ENCODE measurements at regions not wholly inside any gene's neighbourhood (a gene's known extent, or its start where the extent isn't known, plus 50 kb on each side); places are given as distances from the start of the nearest gene placed in this dataset.

DNA sequence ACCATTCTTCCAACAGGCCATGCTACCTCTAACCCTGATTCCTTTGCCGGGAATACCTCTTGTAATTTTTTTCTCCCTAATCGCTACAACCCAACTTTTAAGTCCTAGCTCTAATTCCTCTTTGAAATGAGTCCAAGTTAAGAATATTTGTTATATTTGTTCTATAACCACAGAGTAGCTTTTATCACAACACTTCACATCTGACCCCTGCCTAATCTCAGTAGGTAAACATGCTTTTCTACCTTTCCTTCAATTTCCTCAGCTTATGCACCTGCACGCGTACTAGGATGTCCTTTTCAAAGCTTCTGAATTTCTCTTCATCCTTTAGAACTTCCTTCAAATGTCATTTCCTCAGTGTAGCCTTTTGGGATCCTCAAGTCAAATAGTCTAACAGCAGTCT lies 915.5 kb upstream of the LCORL start:
- no peak for DNase-seq
- TF ChIP-seq GATA1 (IDR thresholded peaks at IDR 0.05; ENCODE audit: low read depth, low read length) (no peak), POLR2A (IDR thresholded peaks at IDR 0.05; ENCODE audit: low read length) (no peak)

DNA sequence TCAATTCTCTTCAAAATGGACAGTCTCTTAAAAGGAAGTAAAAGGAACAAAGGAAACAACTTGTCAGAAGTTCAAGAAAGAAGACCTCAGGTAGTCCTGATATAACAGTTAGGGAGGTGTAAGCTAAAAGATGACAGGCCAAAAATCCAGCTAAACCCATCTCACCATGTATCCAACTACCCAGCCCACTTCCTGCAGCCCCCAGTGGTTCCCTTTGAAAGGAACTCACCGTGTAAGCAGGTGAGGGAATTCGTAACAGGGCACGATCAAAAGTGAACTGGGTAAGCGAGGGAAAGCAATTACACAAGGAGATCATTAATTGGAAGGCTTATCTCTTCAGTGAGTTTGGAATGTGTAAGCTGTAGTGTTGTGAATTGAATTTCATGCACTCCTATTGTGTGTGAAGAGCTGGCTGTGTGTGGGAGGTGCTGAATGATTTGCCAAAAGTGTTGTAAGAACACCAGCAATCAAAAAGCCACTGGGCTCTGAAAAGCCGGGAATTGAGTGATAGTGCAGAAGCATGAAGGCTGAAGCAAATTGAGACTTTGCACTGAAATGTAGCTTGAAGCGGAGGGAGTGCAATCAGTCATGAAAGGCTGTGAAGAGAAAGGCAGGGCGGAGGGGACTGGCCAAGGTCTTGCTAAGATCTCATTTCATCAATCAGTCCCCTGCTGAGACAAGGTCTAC lies 914.2 kb upstream of the LCORL start:
- TF ChIP-seq POLR2A (IDR thresholded peaks at IDR 0.05; ENCODE audit: low read length), result no peak
- TF ChIP-seq GATA1 (IDR thresholded peaks at IDR 0.05; ENCODE audit: low read depth, low read length), result no peak
- DNase-seq, result no peak

DNA sequence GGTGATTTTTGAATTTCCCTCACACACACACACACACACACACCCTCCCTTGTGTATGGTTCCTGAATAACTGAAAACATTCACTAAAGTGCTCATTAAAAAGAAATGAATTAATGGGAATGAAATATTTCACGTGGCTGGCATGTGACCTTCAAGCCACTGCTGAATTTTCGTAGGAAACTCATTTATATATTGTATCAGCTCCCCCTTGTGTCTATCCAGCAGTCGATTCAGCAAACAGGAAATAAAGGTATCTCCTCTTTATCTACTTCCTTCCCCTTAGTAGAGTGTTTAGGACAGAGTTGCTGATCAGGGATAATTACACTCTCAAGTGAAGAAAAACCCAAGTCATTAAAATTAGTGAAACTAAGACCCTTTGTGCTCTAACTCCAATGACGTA lies 912.6 kb upstream of the LCORL start:
- DNase-seq, result no peak
- TF ChIP-seq POLR2A (IDR thresholded peaks at IDR 0.05; ENCODE audit: low read length) (no peak), GATA1 (IDR thresholded peaks at IDR 0.05; ENCODE audit: low read depth, low read length) (no peak)

DNA sequence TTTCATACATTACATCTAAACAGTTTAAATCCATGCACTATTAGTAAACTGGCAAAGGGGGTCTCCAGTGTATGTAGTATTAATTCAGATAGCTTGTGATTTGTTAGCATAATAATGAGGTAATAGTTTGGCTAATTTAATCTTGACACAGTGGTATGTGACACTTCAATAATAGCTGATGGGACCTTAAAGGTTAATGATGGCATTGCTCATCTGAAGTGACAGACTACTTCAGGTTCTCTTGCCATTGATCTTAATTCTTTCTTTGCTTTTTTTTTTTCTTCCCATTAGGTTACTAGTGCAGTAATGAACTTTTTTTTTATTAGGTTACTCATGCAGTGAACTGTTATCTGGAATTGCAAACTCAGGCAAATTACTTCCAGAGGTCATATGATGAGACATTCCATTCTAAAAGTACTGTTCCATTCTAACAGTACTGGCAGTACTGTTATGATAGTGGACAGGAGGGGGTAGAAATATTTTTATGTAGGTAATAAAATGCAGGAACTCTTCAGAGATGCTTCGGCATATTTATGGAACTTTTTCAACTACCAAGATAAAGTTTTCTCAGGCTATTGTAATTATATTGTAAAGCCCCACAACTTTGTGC lies 911.3 kb upstream of the LCORL start:
- TF ChIP-seq POLR2A (IDR thresholded peaks at IDR 0.05; ENCODE audit: low read length), result no peak
- TF ChIP-seq GATA1 (IDR thresholded peaks at IDR 0.05; ENCODE audit: low read depth, low read length), result no peak
- DNase-seq, result no peak

DNA sequence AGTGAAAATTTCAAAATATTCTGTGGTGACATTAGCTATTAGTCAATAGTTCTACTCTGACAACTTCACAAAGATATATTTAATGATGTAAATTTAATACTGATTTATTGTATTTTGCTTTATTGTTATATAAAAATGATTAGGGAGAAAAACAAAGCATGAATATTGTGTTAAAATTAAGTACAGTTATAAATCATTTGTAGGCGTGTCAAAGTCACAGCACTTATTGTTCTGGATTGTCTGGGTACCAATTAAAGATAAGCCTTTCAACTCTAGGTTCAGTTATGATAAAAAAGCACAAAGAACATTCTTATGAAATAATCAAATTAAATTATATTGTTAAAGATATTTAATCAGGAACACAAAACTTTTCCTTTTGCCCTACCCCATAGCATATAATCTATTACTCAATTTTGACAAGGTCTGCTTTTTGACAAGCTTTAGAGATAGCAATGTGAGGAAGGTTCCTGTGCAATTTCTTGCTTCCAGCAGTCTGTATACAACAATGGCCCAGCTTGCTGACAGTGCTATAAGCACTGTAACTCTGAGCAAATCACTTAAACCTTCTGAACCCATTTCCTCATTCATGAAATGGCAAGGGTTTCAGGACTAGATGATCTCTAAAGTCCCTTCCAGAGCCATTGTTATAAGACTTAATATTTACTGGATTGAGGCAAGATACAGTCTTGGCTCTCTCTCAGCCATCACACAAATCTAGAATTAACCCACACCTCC lies 910.3 kb upstream of the LCORL start:
- TF ChIP-seq GATA1 (IDR thresholded peaks at IDR 0.05; ENCODE audit: low read depth, low read length), result no peak
- no peak for TF ChIP-seq POLR2A (IDR thresholded peaks at IDR 0.05; ENCODE audit: low read length)

DNA sequence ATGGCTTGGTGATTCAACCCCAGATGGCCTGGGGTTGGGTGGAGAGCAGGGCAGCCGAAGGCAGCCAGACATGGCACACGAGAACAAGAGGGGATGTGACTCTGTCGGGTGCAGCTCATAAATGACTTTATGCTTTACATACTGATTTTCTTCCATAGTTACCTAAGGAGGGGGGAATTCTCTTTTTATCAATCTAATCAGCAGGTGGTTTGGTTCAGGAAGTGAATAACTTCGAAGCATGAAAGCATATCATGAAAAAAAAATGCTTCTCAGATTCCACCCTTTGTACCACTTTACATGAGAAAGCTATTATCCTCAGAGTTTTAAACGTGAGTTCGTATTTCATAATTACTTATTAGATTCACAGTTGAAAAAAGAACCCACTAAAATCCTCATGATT lies 908.9 kb upstream of the LCORL start:
- no peak for TF ChIP-seq GATA1 (IDR thresholded peaks at IDR 0.05; ENCODE audit: low read depth, low read length)
- TF ChIP-seq POLR2A (IDR thresholded peaks at IDR 0.05; ENCODE audit: low read length), result no peak
- DNase-seq, result no peak

More for the DNA sequence above, 910.3 kb upstream of the LCORL start:
- no peak for DNase-seq

DNA sequence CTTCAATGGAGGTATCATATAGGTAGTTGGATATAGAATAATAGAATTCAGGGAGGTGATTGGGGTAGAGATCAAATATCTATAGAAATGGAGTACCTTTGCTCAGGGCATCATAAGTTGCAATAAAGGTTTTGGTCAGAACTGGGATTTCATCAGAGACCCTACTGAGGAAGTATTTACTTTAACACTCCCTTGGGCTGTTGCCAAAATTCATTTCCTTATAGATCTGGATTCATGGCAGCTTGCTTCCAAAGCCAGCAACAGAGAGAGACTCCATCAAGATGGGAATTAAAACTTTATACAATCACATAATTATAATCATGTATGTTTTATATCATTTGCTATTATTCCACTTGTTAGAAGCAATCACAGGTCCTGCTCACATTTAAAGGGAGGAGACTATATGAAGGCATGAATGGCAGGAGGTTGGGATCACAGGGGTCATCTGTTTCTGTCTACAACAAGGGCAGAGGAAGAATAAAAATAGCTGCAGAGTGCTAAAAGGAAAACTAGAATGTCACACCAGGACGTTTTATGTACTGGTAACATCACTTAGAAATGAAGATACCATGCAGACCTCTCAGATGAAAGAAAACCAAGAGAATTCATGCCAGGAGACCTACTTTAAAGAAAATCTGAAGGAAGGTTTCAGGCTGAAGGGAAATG lies 902.1 kb upstream of the LCORL start:
- TF ChIP-seq POLR2A (IDR thresholded peaks at IDR 0.05; ENCODE audit: low read length) (no peak), GATA1 (IDR thresholded peaks at IDR 0.05; ENCODE audit: low read depth, low read length) (no peak)

DNA sequence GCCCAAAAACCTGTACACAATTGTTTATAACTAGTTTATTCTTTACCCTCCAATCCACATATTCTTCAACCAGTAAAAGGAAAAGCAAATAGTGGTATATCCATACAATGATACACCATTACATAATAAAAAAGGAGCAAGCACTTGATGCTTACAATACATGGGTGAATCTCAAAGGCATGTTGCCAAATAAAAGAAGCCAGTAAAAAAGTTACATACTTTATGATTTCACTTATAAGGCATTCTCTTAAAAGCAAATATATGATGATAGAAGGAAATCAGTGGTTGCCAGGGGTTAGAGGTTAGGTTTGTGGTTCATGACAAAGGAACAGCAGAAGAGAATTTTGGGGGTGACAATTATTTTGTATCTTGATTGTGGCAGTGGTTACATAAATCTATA lies 896.1 kb upstream of the LCORL start:
- TF ChIP-seq POLR2A (IDR thresholded peaks at IDR 0.05; ENCODE audit: low read length) (no peak), GATA1 (IDR thresholded peaks at IDR 0.05; ENCODE audit: low read depth, low read length) (no peak)

More for the DNA sequence above, 902.1 kb upstream of the LCORL start:
- no peak for DNase-seq

DNA sequence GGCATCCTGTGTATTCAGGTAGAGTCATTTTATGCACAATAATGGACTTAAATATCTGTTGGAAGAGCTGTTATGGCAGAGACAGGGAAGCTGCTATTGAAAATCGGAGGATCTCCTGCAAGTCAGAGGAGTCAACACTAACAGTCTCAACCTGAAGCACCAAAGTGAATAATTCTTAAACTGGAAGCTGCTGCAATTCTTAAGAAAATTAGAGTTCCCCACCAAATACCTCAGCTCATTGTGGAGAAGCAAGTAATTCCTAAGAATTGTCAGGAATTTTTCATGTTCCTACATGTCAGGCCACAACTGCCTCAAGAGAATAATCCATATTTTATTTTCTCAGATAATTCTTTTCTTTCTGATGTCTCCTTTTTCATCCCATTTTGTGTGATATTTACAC lies 892.6 kb upstream of the LCORL start:
- no peak for DNase-seq
- TF ChIP-seq POLR2A (IDR thresholded peaks at IDR 0.05; ENCODE audit: low read length) (no peak), GATA1 (IDR thresholded peaks at IDR 0.05; ENCODE audit: low read depth, low read length) (no peak)

More for the DNA sequence above, 896.1 kb upstream of the LCORL start:
- no peak for DNase-seq

DNA sequence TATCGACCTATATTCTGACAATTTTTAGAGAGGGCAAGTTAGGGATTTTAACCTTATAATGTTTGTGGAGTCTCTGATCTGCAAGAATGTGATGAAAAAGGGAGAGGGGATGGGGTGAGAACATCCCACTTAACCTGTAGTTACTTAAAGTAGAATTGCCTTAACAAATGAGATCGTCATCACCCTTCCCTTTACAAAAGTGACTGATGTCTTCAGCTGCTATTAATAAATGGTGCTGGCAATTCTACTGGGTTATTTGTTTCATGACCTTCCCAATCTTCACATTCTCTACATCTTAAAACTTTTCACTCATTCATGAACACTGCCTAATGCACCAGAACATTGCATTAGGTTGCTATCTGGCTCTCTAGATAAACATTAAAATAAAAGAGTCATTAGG lies 873.4 kb upstream of the LCORL start:
- no peak for DNase-seq
- TF ChIP-seq POLR2A (IDR thresholded peaks at IDR 0.05; ENCODE audit: low read length), result no peak
- TF ChIP-seq GATA1 (IDR thresholded peaks at IDR 0.05; ENCODE audit: low read depth, low read length), result no peak

DNA sequence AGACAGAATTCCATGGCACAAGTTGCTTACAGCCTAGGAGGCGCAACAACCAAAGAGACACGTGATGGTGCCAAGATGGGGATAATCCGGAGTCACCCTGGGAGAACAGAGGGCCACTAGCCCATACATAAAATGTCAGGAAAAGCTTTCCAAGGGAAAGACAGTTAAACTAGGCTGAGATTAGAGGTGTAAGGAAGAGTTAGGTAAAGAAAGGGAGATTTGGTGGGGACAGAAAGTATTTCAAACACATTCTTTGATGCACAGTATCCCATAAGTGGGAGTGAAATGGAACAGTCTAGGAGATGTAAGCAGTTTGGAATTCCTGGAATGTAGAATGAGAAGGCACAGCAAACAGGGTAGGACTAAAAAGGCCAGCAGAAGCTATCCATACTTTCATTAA lies 860.9 kb upstream of the LCORL start:
- no peak for DNase-seq
- no peak for TF ChIP-seq GATA1 (IDR thresholded peaks at IDR 0.05; ENCODE audit: low read depth, low read length)
- TF ChIP-seq POLR2A (IDR thresholded peaks at IDR 0.05; ENCODE audit: low read length), result no peak

DNA sequence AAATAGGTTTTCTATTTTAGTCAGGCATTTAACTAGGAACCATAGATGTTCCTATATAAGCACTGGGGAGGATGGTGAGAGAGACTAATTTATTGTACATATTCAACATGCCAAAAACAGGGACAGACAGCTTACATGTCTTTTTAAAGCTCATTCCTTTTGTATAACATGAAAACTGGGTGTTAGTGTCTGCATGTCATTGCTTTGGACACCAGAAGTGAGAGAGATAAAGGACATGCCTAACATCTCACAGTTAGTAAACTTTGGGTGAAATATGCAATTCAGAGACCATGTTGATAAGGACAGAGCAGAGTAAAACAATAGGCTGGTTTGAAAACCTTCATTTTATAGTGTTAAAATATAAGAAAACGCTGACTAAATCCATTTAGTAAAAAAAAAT lies 860.0 kb upstream of the LCORL start:
- no peak for TF ChIP-seq GATA1 (IDR thresholded peaks at IDR 0.05; ENCODE audit: low read depth, low read length)
- no peak for TF ChIP-seq POLR2A (IDR thresholded peaks at IDR 0.05; ENCODE audit: low read length)
- no peak for DNase-seq

DNA sequence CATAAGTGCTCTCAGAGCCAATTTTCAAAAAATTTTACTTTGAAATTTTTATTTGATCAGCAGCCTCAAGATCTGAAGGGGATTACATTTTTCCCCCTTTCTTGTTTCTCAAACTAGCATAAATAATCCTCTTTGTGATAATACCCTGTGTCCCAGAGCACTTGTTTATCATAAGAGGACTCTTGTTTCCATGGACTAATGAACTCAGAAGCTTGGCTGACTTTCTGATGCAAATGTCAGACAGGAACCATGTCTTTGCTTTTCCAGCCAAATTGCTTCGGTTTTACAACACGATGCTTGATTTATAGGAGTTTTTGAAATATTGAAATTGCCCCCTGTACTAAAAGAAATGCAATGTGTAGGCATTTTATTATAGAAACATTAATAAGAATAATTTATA lies 859.3 kb upstream of the LCORL start:
- no peak for TF ChIP-seq GATA1 (IDR thresholded peaks at IDR 0.05; ENCODE audit: low read depth, low read length)
- no peak for TF ChIP-seq POLR2A (IDR thresholded peaks at IDR 0.05; ENCODE audit: low read length)
- DNase-seq, result no peak

DNA sequence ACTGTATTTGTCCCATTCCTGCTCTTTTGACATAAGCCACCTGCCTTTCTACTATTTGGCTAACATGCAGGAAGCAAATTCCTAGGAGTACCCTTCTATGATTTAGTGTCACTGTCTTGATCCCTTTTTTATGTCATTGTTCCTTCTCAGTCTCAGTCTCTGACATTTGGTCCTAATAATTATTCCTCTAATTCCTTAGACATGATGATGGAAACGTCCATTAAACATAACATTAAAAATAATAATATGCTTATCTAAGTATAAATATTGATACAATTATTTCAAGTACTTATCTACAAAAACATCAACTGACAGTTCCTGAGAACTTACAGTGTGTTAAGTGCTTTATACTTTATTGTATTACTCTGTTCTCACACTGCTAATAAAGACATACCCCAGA lies 857.0 kb upstream of the LCORL start:
- no peak for DNase-seq
- no peak for TF ChIP-seq GATA1 (IDR thresholded peaks at IDR 0.05; ENCODE audit: low read depth, low read length)
- TF ChIP-seq POLR2A (IDR thresholded peaks at IDR 0.05; ENCODE audit: low read length), result no peak

Measured in erythroblast (primary cell).